Mammary epithelial cell (primary cell): ENCODE measurements at regions not wholly inside any gene's neighbourhood (a gene's known extent, or its start where the extent isn't known, plus 50 kb on each side); places are given as distances from the start of the nearest gene placed in this dataset.

Experiments used
- EZH2 ChIP-seq: IDR thresholded peaks from 2 replicates; pipeline ENCODE4 v1.6.1; 2012; ENCODE audit warnings: low read length, inconsistent platforms, borderline replicate concordance
- TF ChIP-seq, protein P1 (sequence below), 2 donors: IDR thresholded peaks in 1 of 2; conservative IDR thresholded peaks in 1 of 2; 2 replicates each; pipeline ENCODE4 v1.5.1; 2011 to 2012; ENCODE audit warnings: inconsistent platforms in 2 of 2, low read length in 2 of 2, mild to moderate bottlenecking in 2 of 2, control low read depth in 1 of 2, low read depth in 1 of 2; ENCODE audit not compliant: insufficient read depth in 1 of 2; ENCODE audit errors: extremely low read depth in 1 of 2

DNA sequence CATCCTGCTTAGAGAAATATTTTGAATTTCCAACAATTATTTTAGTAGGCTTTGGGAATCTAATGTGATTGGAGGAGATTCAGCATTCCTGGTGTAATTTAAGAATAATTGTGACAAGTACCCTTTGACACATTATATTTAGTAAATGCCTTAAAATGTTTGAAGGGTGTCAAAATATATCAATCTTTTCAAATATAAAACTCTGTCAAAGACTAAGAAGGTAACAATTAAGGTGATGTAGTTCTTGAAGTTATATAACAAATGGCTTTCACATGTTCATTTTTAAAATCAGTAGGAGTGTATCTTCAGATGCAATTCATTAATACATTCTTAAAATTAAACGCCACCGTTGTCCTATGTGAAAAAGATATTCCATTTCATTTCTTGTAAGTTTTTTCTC, 1977.1 kb upstream of the CDH9 start:
- TF ChIP-seq, protein P1, sequence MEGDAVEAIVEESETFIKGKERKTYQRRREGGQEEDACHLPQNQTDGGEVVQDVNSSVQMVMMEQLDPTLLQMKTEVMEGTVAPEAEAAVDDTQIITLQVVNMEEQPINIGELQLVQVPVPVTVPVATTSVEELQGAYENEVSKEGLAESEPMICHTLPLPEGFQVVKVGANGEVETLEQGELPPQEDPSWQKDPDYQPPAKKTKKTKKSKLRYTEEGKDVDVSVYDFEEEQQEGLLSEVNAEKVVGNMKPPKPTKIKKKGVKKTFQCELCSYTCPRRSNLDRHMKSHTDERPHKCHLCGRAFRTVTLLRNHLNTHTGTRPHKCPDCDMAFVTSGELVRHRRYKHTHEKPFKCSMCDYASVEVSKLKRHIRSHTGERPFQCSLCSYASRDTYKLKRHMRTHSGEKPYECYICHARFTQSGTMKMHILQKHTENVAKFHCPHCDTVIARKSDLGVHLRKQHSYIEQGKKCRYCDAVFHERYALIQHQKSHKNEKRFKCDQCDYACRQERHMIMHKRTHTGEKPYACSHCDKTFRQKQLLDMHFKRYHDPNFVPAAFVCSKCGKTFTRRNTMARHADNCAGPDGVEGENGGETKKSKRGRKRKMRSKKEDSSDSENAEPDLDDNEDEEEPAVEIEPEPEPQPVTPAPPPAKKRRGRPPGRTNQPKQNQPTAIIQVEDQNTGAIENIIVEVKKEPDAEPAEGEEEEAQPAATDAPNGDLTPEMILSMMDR (conservative IDR thresholded peaks at IDR 0.05 in 1 of 2, IDR thresholded peaks at IDR 0.05 in 1 of 2; ENCODE audit: extremely low read depth in 1 of 2, insufficient read depth in 1 of 2, low read depth in 1 of 2, low read length in 2 of 2): no peak
- TF ChIP-seq EZH2: no peak
